ENCODE measurements at regions not wholly inside any gene's neighbourhood (a gene's known extent, or its start where the extent isn't known, plus 50 kb on each side); places are given as distances from the start of the nearest gene placed in this dataset.

GRCh38 chr4:24659241-24659961 is 75.0 kb upstream of the DHX15 start:
- no peaks in the 10 kb centered on the region for H3K9me3 Mint-ChIP-seq (ENCODE audit: low read depth)
- no peak for DNase-seq (ENCODE audit: low spot score)
- H3K36me3 Mint-ChIP-seq (ENCODE audit: low read depth), result no peaks in the 10 kb centered on the region

GRCh38 chr4:24662056-24662455 is 77.7 kb upstream of the DHX15 start:
- no peaks in the 10 kb centered on the region for H3K9me3 Mint-ChIP-seq (ENCODE audit: low read depth)
- TF ChIP-seq, protein P1, sequence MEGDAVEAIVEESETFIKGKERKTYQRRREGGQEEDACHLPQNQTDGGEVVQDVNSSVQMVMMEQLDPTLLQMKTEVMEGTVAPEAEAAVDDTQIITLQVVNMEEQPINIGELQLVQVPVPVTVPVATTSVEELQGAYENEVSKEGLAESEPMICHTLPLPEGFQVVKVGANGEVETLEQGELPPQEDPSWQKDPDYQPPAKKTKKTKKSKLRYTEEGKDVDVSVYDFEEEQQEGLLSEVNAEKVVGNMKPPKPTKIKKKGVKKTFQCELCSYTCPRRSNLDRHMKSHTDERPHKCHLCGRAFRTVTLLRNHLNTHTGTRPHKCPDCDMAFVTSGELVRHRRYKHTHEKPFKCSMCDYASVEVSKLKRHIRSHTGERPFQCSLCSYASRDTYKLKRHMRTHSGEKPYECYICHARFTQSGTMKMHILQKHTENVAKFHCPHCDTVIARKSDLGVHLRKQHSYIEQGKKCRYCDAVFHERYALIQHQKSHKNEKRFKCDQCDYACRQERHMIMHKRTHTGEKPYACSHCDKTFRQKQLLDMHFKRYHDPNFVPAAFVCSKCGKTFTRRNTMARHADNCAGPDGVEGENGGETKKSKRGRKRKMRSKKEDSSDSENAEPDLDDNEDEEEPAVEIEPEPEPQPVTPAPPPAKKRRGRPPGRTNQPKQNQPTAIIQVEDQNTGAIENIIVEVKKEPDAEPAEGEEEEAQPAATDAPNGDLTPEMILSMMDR (IDR thresholded peaks at IDR 0.05), result no peak
- no peak overlapping the region for H3K27ac Mint-ChIP-seq (ENCODE audit: unreplicated experiment)
- H3K4me3 Mint-ChIP-seq (ENCODE audit: unreplicated experiment), result no peak overlapping the region
- peaks cover 12% of the 10 kb centered on the region for H3K4me1 Mint-ChIP-seq (ENCODE audit: low read depth)
- DNase-seq (ENCODE audit: low spot score), result no peak
- H3K27me3 Mint-ChIP-seq (ENCODE audit: low read depth), result peaks cover 7% of the 10 kb centered on the region
- no peaks in the 10 kb centered on the region for H3K36me3 Mint-ChIP-seq (ENCODE audit: low read depth)

More at GRCh38 chr4:24659241-24659961, 75.0 kb upstream of the DHX15 start:
- H3K4me1 Mint-ChIP-seq (ENCODE audit: low read depth), result peaks cover 24% of the 10 kb centered on the region
- H3K27ac Mint-ChIP-seq (ENCODE audit: unreplicated experiment), result no peak overlapping the region
- H3K27me3 Mint-ChIP-seq (ENCODE audit: low read depth), result peaks cover 1% of the 10 kb centered on the region
- no peak overlapping the region for H3K4me3 Mint-ChIP-seq (ENCODE audit: unreplicated experiment)
- TF ChIP-seq, protein P1 (IDR thresholded peaks at IDR 0.05), result no peak

DNA sequence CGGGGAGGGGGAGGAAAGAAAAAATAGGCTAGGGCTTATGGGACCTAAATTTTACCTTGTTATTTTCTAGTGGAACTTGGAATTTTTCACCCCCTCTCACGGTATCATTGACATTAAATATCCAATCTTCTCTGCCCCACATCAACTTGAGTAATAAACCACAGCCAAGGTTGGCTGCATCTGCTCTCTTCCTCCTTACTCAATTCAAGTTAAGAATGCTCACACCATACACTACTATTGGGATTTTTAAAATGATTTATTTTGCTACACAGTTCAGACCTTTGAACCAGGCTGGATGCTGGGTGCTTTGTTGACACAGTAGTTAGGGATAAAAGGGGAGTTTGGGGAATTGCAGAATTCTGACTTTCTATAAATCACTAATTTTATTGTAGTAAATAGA is 78.2 kb upstream of the DHX15 start:
- DNase-seq (ENCODE audit: low spot score), result no peak
- H3K4me3 Mint-ChIP-seq (ENCODE audit: unreplicated experiment), result no peak overlapping the region
- H3K36me3 Mint-ChIP-seq (ENCODE audit: low read depth), result no peaks in the 10 kb centered on the region
- no peak overlapping the region for H3K27ac Mint-ChIP-seq (ENCODE audit: unreplicated experiment)
- H3K4me1 Mint-ChIP-seq (ENCODE audit: low read depth), result peaks cover 12% of the 10 kb centered on the region
- H3K27me3 Mint-ChIP-seq (ENCODE audit: low read depth), result peaks cover 7% of the 10 kb centered on the region
- TF ChIP-seq, protein P1 (IDR thresholded peaks at IDR 0.05), result no peak
- no peaks in the 10 kb centered on the region for H3K9me3 Mint-ChIP-seq (ENCODE audit: low read depth)

GRCh38 chr4:24664956-24665355 is 80.6 kb upstream of the DHX15 start:
- Mint-ChIP-seq H3K9me3 (ENCODE audit: low read depth) (no peaks in the 10 kb centered on the region), H3K4me1 (ENCODE audit: low read depth) (no peaks in the 10 kb centered on the region), H3K36me3 (ENCODE audit: low read depth) (no peaks in the 10 kb centered on the region), H3K27ac (ENCODE audit: unreplicated experiment) (no peak overlapping the region), H3K27me3 (ENCODE audit: low read depth) (peaks cover 7% of the 10 kb centered on the region), H3K4me3 (ENCODE audit: unreplicated experiment) (no peak overlapping the region)
- TF ChIP-seq, protein P1 (IDR thresholded peaks at IDR 0.05), result no peak
- no peak for DNase-seq (ENCODE audit: low spot score)

GRCh38 chr4:24666316-24666715 is 82.0 kb upstream of the DHX15 start:
- no peaks in the 10 kb centered on the region for H3K36me3 Mint-ChIP-seq (ENCODE audit: low read depth)
- DNase-seq (ENCODE audit: low spot score), result no peak
- no peak overlapping the region for H3K27ac Mint-ChIP-seq (ENCODE audit: unreplicated experiment)

More at GRCh38 chr4:24666316-24666715, 82.0 kb upstream of the DHX15 start:
- Mint-ChIP-seq H3K9me3 (ENCODE audit: low read depth) (no peaks in the 10 kb centered on the region), H3K4me3 (ENCODE audit: unreplicated experiment) (no peak overlapping the region), H3K4me1 (ENCODE audit: low read depth) (no peaks in the 10 kb centered on the region), H3K27me3 (ENCODE audit: low read depth) (peaks cover 7% of the 10 kb centered on the region)
- TF ChIP-seq, protein P1 (IDR thresholded peaks at IDR 0.05), result no peak

Measured in chondrocyte (in vitro differentiated cells).